Breast epithelium (tissue), 4 donors: ENCODE measurements at regions not wholly inside any gene's neighbourhood (a gene's known extent, or its start where the extent isn't known, plus 50 kb on each side); places are given as distances from the start of the nearest gene placed in this dataset.

Experiments used
- DNase-seq, 2 donors: peaks; one replicate each; pipeline ENCODE4 v3.0.0-alpha.2; 2019; ENCODE audit warnings: low spot score in 2 of 2
- H3K27ac ChIP-seq, 2 donors: fragments of 200-600 bp; sonication (generic) in 1 of 2; one replicate each; pipeline ENCODE4 v1.5.1; 2016 to 2019; ENCODE audit warnings: mild to moderate bottlenecking in 1 of 2
- H3K27me3 ChIP-seq, 2 donors: fragments of 200-600 bp; sonication (generic) in 1 of 2; one replicate each; pipeline versions ENCODE4 v1.5.1 to v1.6.0; 2017 to 2019; ENCODE audit warnings: control low read depth in 1 of 2, mild to moderate bottlenecking in 1 of 2
- H3K36me3 ChIP-seq: fragments of 200-600 bp; one replicate; pipeline ENCODE4 v1.5.1; 2019
- H3K4me1 ChIP-seq, 2 donors: fragments of 200-600 bp; sonication (generic); one replicate each; pipeline ENCODE4 v1.5.1; 2016 to 2019; ENCODE audit warnings: control low read depth in 1 of 2
- H3K4me3 ChIP-seq, 3 donors: fragments of 200-600 bp; sonication (generic); 1 replicate in 2 of 3; 2 replicates in 1 of 3; pipeline ENCODE4 v1.5.1; 2016 to 2019; ENCODE audit warnings: mild to moderate bottlenecking in 3 of 3, moderate library complexity in 2 of 3
- H3K9me3 ChIP-seq, 2 donors: fragments of 200-600 bp; sonication (generic) in 1 of 2; one replicate each; pipeline ENCODE4 v1.5.1; 2016 to 2019; ENCODE audit warnings: control low read depth in 1 of 2
- POLR2A ChIP-seq: fragments of 450-650 bp; IDR thresholded peaks from one replicate; pipeline ENCODE4 v1.6.1; 2016; ENCODE audit warnings: antibody characterized with exemption, mild to moderate bottlenecking, moderate library complexity
- POLR2AphosphoS5 ChIP-seq, 3 donors: sonication (generic); formaldehyde crosslinking; IDR thresholded peaks; one replicate each; pipeline ENCODE4 v1.6.1; 2017; ENCODE audit warnings: antibody characterized with exemption in 3 of 3
- intact Hi-C: fragments of 100-400 bp; cut with DNase I; formaldehyde crosslinking; loops from one replicate; pipeline ENCODE4 v1.15.1; 2023; ENCODE audit warnings: low total_unique reads
- TF ChIP-seq, protein P1 (sequence below), 3 donors: fragments of 450-650 bp; IDR thresholded peaks; one replicate each; pipeline ENCODE4 v1.5.1; 2016 to 2017; ENCODE audit warnings: antibody characterized with exemption in 3 of 3, mild to moderate bottlenecking in 3 of 3, moderate library complexity in 3 of 3

DNA sequence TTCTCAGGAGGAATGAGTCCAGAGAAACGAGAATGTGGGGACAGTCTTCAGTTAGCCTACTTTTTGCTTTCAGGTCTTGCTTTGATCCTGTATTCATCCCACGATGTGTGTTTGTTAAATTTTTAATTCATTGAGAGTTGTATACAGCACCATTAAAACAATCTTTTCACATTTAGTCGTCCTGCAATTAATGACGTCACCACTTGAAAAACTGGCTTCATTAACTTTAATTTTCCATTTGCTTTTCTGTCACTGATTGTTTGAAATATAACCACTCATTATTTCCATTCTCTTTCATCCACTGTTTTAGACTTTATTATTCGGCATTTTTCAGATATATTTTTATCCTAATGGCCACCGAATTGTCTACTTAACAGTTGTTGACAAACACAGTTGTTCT, 146.9 kb downstream of the TFEC start:
- Histone ChIP-seq H3K9me3 (no peaks in the 10 kb centered on the region), H3K27ac (no peak overlapping the region), H3K4me3 (no peak overlapping the region), H3K36me3 (no peaks in the 10 kb centered on the region), H3K27me3 (no peaks in the 10 kb centered on the region), H3K4me1 (no peaks in the 10 kb centered on the region)
- no peak for TF ChIP-seq POLR2A
- TF ChIP-seq, protein P1, sequence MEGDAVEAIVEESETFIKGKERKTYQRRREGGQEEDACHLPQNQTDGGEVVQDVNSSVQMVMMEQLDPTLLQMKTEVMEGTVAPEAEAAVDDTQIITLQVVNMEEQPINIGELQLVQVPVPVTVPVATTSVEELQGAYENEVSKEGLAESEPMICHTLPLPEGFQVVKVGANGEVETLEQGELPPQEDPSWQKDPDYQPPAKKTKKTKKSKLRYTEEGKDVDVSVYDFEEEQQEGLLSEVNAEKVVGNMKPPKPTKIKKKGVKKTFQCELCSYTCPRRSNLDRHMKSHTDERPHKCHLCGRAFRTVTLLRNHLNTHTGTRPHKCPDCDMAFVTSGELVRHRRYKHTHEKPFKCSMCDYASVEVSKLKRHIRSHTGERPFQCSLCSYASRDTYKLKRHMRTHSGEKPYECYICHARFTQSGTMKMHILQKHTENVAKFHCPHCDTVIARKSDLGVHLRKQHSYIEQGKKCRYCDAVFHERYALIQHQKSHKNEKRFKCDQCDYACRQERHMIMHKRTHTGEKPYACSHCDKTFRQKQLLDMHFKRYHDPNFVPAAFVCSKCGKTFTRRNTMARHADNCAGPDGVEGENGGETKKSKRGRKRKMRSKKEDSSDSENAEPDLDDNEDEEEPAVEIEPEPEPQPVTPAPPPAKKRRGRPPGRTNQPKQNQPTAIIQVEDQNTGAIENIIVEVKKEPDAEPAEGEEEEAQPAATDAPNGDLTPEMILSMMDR (IDR thresholded peaks at IDR 0.05) = no peak
- no peak for TF ChIP-seq POLR2AphosphoS5 (IDR thresholded peaks at IDR 0.05)
- no peak for DNase-seq
- intact Hi-C loops = no loop called here

DNA sequence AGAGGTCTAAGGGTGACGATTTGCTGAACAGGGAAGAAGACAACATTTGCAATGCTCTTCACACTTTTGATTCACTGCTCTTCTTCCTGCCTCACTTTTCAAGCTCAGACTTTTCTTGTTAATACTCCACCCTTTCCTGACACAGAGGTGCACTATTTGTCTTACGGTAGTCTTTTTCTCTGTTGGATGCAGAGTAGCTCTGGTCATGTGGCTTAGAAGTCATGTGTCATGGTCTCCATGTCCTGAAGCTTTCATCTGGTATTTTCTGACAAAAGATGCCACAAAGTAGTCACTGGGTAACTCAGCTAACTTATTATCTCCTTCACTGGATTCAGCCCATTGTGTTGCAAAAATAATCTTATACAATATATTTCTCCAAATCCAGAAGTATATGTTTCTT, 149.1 kb downstream of the TFEC start:
- DNase-seq = no peak
- Histone ChIP-seq H3K27me3 (no peaks in the 10 kb centered on the region), H3K9me3 (no peaks in the 10 kb centered on the region), H3K27ac (no peak overlapping the region), H3K36me3 (no peaks in the 10 kb centered on the region), H3K4me1 (no peaks in the 10 kb centered on the region), H3K4me3 (no peak overlapping the region)
- intact Hi-C loops = no loop called here
- no peak for TF ChIP-seq POLR2A
- no peak for TF ChIP-seq POLR2AphosphoS5 (IDR thresholded peaks at IDR 0.05)
- TF ChIP-seq, protein P1 (IDR thresholded peaks at IDR 0.05) = no peak

DNA sequence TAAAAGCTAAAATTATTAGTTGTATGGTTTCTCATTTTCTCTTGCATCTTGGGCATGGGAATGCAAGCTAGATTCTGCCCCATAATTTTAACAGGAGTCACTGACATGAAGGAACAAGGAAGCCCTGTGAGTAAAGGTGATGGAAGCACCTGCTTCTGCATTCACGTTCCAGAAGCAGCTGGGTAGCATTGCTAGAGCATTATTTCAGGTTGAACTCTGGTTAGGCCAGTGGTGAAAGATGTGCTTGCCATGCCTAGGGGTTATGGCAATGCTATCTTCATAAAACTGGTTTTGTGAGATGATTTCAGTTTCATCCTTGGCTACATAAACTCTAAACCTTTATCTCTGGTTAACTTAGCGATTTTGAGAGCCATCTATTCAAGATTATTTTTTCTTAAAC, 151.4 kb downstream of the TFEC start:
- DNase-seq = no peak
- Histone ChIP-seq H3K9me3 (no peaks in the 10 kb centered on the region), H3K4me1 (no peaks in the 10 kb centered on the region), H3K36me3 (no peaks in the 10 kb centered on the region), H3K27me3 (no peaks in the 10 kb centered on the region), H3K4me3 (no peak overlapping the region), H3K27ac (no peak overlapping the region)
- intact Hi-C loops = no loop called here
- TF ChIP-seq, protein P1 (IDR thresholded peaks at IDR 0.05) = no peak
- TF ChIP-seq POLR2A = no peak
- TF ChIP-seq POLR2AphosphoS5 (IDR thresholded peaks at IDR 0.05) = no peak

DNA sequence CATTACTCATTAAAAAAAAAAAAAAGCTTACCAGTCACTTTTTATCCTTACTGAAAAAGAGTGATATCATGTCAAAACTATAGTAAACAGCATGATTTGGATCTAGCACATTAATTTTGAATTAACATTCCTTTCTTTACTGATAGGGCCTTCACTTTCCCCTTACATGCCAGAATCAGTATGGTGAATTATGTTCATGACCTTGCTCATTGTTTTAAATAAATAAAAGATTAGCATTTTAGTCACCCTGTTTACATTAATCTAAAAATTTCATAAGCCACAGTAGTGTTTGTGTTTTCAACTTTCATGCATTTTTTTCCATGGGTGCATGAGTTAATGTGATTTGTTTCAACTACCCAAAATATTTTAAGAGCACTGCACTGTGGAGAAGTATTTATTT, 160.8 kb downstream of the TFEC start:
- TF ChIP-seq POLR2AphosphoS5 (IDR thresholded peaks at IDR 0.05) = no peak
- TF ChIP-seq POLR2A = no peak
- TF ChIP-seq, protein P1 (IDR thresholded peaks at IDR 0.05) = no peak
- no peak for DNase-seq
- Histone ChIP-seq H3K4me1 (no peaks in the 10 kb centered on the region), H3K27me3 (no peaks in the 10 kb centered on the region), H3K36me3 (no peaks in the 10 kb centered on the region), H3K27ac (no peak overlapping the region), H3K4me3 (no peak overlapping the region), H3K9me3 (no peaks in the 10 kb centered on the region)
- intact Hi-C loops = no loop called here

DNA sequence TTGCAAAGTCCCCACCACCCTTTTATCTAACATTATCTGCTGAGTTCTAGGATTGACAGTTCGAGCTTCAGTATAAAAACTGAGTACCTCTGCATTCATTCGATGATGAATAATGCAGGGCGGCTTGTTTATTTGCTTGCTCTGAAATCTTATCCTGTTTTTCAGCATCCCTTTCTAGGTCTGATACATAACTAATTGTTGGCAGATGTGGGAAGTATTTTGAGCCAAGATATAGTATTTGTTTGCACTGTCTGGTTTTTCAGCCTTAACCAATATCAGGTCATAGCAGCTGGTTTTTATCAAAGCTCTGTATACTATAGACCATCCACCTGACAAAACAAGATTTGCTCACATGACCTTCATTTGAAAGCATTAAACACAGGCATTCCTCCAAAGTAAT, 161.4 kb downstream of the TFEC start:
- intact Hi-C loops = no loop called here
- Histone ChIP-seq H3K27ac (no peak overlapping the region), H3K4me1 (no peaks in the 10 kb centered on the region), H3K9me3 (no peaks in the 10 kb centered on the region), H3K27me3 (no peaks in the 10 kb centered on the region), H3K36me3 (no peaks in the 10 kb centered on the region), H3K4me3 (no peak overlapping the region)
- DNase-seq = no peak
- TF ChIP-seq POLR2AphosphoS5 (IDR thresholded peaks at IDR 0.05) (no peak), POLR2A (no peak)
- TF ChIP-seq, protein P1 (IDR thresholded peaks at IDR 0.05) = no peak
